AG04449 (cell line): ENCODE measurements at regions not wholly inside any gene's neighbourhood (a gene's known extent, or its start where the extent isn't known, plus 50 kb on each side); places are given as distances from the start of the nearest gene placed in this dataset.

Source experiments
- CTCF ChIA-PET: fragments of 350-600 bp; formaldehyde crosslinking; extraction: SDS; loops from one replicate; lab custom pipeline; 2021; ENCODE audit warnings: antibody characterized with exemption; lab: Yijun Ruan, JAX
- POLR2A ChIA-PET: fragments of 400-600, 350-600 bp; formaldehyde crosslinking; extraction: SDS; loops from one replicate; lab custom pipeline; 2020; ENCODE audit warnings: antibody characterized with exemption, inconsistent platforms; lab: Yijun Ruan, JAX
- DNase-seq: peaks from one replicate; pipeline ENCODE4 v3.0.0-alpha.2; 2010; ENCODE audit warnings: low read depth, low spot score
- H3K4me3 ChIP-seq: 2 replicates; pipeline ENCODE4 v1.5.1; 2011; ENCODE audit warnings: low read depth, mild to moderate bottlenecking, control low read depth, low read length
- CTCF ChIP-seq: IDR thresholded peaks from one replicate; pipeline ENCODE4 v1.5.1; 2011; ENCODE audit warnings: mild to moderate bottlenecking, moderate library complexity, low read length, control low read depth, inconsistent platforms; ENCODE audit not compliant: insufficient read depth; ENCODE audit errors: missing control alignments

- CTCF ChIA-PET: no interaction called here
These were observed 516.1 kb downstream of the MIAT start for GRCh38 chr22:27173530-27173929.

GRCh38 chr22:27175021-27175838, 517.8 kb downstream of the MIAT start:
- no peak for DNase-seq
- TF ChIP-seq CTCF: no peak
- ChIA-PET CTCF (no interaction called here), POLR2A (no interaction called here)
- H3K4me3 ChIP-seq: no peak overlapping the region

More at GRCh38 chr22:27173530-27173929, 516.1 kb downstream of the MIAT start:
- H3K4me3 ChIP-seq: no peak overlapping the region
- no peak for TF ChIP-seq CTCF
- no peak for DNase-seq
- POLR2A ChIA-PET: no interaction called here

GRCh38 chr22:27175974-27176373, 518.6 kb downstream of the MIAT start:
- TF ChIP-seq CTCF: no peak

GRCh38 chr22:27179161-27179560, 521.8 kb downstream of the MIAT start:
- no peak overlapping the region for H3K4me3 ChIP-seq
- TF ChIP-seq CTCF: no peak
- no peak for DNase-seq
- ChIA-PET CTCF (interaction anchor here (2.5 kb wide), 1 partner anchor 11 kb away, joined by 6 read pairs; no protein-coding TSS in a partner anchor), POLR2A (no interaction called here)

More at GRCh38 chr22:27175974-27176373, 518.6 kb downstream of the MIAT start:
- no peak for DNase-seq
- CTCF ChIA-PET: no interaction called here
- H3K4me3 ChIP-seq: no peak overlapping the region
- POLR2A ChIA-PET: no interaction called here

GRCh38 chr22:27181537-27181936, 524.1 kb downstream of the MIAT start:
- POLR2A ChIA-PET: no interaction called here
- no peak overlapping the region for H3K4me3 ChIP-seq
- DNase-seq: no peak
- TF ChIP-seq CTCF: no peak
- CTCF ChIA-PET: interaction anchor here (1.4 to 2.5 kb wide), 2 partner anchors 8 to 11 kb away, joined by 5 to 6 read pairs; no protein-coding TSS in a partner anchor

- CTCF ChIA-PET: interaction anchor here (1.0 kb wide), 1 partner anchor 12 kb away, joined by 3 read pairs; no protein-coding TSS in a partner anchor
- no peak overlapping the region for H3K4me3 ChIP-seq
- no peak for DNase-seq
- POLR2A ChIA-PET: no interaction called here
- TF ChIP-seq CTCF: no peak
These were observed 526.1 kb downstream of the MIAT start for GRCh38 chr22:27183474-27183873.
